SU-DHL-6 (cell line): ENCODE measurements at regions not wholly inside any gene's neighbourhood (a gene's known extent, or its start where the extent isn't known, plus 50 kb on each side); places are given as distances from the start of the nearest gene placed in this dataset.

Source experiments
- H2AFZ ChIP-seq: fragments of 200-600 bp; sonication (generic); 2 replicates; pipeline ENCODE4 v1.6.1; 2014; ENCODE audit warnings: low read depth, mild to moderate bottlenecking, moderate library complexity, mixed read lengths, antibody characterized with exemption, low read length; ENCODE audit not compliant: severe bottlenecking
- H3F3A ChIP-seq: fragments of 200-600 bp; shearing (Covaris generic); 2 replicates; pipeline ENCODE4 v1.6.0; 2016; ENCODE audit warnings: antibody characterized with exemption, mild to moderate bottlenecking; ENCODE audit not compliant: insufficient read depth
- H3K27ac ChIP-seq: fragments of 200-600 bp; sonication (generic); 2 replicates; pipeline ENCODE4 v1.5.1; 2016; ENCODE audit warnings: low read depth, mild to moderate bottlenecking, low read length, moderate library complexity, mixed read lengths
- H3K27me3 ChIP-seq: fragments of 200-600 bp; sonication (generic), shearing (Covaris generic); 2 replicates; pipeline ENCODE4 v1.6.0; 2014; ENCODE audit warnings: mild to moderate bottlenecking, low read length
- H3K36me3 ChIP-seq: fragments of 200-600 bp; sonication (generic); 2 replicates; pipeline ENCODE4 v1.6.1; 2014; ENCODE audit warnings: mild to moderate bottlenecking, low read length, mixed read lengths
- H3K4me2 ChIP-seq: fragments of 300-600, 200-600 bp; shearing (Covaris generic), sonication (generic); 2 replicates; pipeline ENCODE4 v1.6.0; 2014; ENCODE audit warnings: low read length, low read depth, mild to moderate bottlenecking; ENCODE audit not compliant: poor library complexity, severe bottlenecking
- H3K4me3 ChIP-seq: fragments of 200-600 bp; sonication (generic); 2 replicates; pipeline ENCODE4 v1.5.1; 2014; ENCODE audit warnings: antibody characterized with exemption, low read length, mild to moderate bottlenecking, mixed read lengths; ENCODE audit not compliant: insufficient read depth, poor library complexity, severe bottlenecking
- H3K79me2 ChIP-seq: fragments of 200-600 bp; sonication (generic); 2 replicates; pipeline ENCODE4 v1.6.1; 2014; ENCODE audit warnings: mild to moderate bottlenecking, low read length, moderate library complexity; ENCODE audit not compliant: insufficient read depth
- H3K9ac ChIP-seq: fragments of 200-600 bp; sonication (generic); 2 replicates; pipeline ENCODE4 v1.7.0; 2014; ENCODE audit warnings: mild to moderate bottlenecking, low read length
- H3K9me2 ChIP-seq: fragments of 200-600 bp; sonication (generic); replicated peaks from 2 replicates; pipeline ENCODE4 v1.6.1; 2014; ENCODE audit warnings: low read length; ENCODE audit not compliant: insufficient read depth
- H3K9me3 ChIP-seq: fragments of 200-600 bp; sonication (generic); 2 replicates; pipeline ENCODE4 v1.6.1; 2014; ENCODE audit warnings: low read length, mixed read lengths; ENCODE audit not compliant: insufficient read depth
- H4K20me1 ChIP-seq: fragments of 200-600 bp; sonication (generic); 2 replicates; pipeline ENCODE4 v1.6.1; 2014; ENCODE audit warnings: low read depth, mild to moderate bottlenecking, antibody characterized with exemption, low read length, moderate library complexity, mixed read lengths
- EZH2phosphoT487 ChIP-seq: fragments of 200-600 bp; sonication (generic), shearing (Covaris generic); conservative IDR thresholded peaks from 2 replicates; pipeline ENCODE4 v1.6.1; 2018; ENCODE audit warnings: mild to moderate bottlenecking, antibody characterized with exemption, low read length, moderate library complexity, mixed read lengths
- TF ChIP-seq, protein P1 (sequence below): fragments of 200-600 bp; sonication (generic); IDR thresholded peaks from one replicate; pipeline ENCODE4 v1.5.1; 2017; ENCODE audit warnings: antibody characterized with exemption, mild to moderate bottlenecking, low read length, moderate library complexity; ENCODE audit not compliant: insufficient read depth, poor library complexity, severe bottlenecking

DNA sequence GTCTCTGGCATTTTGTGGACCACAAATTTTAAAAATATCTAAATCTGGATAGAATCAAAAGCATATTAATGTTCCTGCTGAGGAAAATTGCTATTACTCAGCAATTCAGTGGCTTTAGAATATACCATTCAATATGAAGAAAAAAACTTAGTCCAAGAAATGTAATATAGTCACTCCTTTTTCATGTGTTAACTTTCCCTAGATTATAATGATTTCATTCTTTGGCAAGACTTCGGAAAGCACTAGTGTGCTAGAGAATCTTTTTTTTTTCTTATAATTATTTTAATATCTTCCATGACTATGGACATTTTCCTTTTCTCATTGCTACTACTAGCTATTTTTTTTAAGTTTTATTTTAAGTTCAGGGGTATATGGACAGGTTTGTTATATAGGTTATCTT is 102.4 kb upstream of the FAM174A start:
- H3K9me2 ChIP-seq: no peaks in the 10 kb centered on the region
- no peaks in the 10 kb centered on the region for H3K27me3 ChIP-seq
- no peaks in the 10 kb centered on the region for H3K9me3 ChIP-seq
- no peak overlapping the region for H3K4me3 ChIP-seq
- no peaks in the 10 kb centered on the region for H4K20me1 ChIP-seq
- H2AFZ ChIP-seq: no peak overlapping the region
- no peak overlapping the region for H3K4me2 ChIP-seq
- no peaks in the 10 kb centered on the region for H3F3A ChIP-seq
- H3K36me3 ChIP-seq: no peaks in the 10 kb centered on the region
- no peak for TF ChIP-seq EZH2phosphoT487
- TF ChIP-seq, protein P1, sequence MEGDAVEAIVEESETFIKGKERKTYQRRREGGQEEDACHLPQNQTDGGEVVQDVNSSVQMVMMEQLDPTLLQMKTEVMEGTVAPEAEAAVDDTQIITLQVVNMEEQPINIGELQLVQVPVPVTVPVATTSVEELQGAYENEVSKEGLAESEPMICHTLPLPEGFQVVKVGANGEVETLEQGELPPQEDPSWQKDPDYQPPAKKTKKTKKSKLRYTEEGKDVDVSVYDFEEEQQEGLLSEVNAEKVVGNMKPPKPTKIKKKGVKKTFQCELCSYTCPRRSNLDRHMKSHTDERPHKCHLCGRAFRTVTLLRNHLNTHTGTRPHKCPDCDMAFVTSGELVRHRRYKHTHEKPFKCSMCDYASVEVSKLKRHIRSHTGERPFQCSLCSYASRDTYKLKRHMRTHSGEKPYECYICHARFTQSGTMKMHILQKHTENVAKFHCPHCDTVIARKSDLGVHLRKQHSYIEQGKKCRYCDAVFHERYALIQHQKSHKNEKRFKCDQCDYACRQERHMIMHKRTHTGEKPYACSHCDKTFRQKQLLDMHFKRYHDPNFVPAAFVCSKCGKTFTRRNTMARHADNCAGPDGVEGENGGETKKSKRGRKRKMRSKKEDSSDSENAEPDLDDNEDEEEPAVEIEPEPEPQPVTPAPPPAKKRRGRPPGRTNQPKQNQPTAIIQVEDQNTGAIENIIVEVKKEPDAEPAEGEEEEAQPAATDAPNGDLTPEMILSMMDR: no peak
- H3K27ac ChIP-seq: no peak overlapping the region
- no peak overlapping the region for H3K9ac ChIP-seq
- H3K79me2 ChIP-seq: no peaks in the 10 kb centered on the region

DNA sequence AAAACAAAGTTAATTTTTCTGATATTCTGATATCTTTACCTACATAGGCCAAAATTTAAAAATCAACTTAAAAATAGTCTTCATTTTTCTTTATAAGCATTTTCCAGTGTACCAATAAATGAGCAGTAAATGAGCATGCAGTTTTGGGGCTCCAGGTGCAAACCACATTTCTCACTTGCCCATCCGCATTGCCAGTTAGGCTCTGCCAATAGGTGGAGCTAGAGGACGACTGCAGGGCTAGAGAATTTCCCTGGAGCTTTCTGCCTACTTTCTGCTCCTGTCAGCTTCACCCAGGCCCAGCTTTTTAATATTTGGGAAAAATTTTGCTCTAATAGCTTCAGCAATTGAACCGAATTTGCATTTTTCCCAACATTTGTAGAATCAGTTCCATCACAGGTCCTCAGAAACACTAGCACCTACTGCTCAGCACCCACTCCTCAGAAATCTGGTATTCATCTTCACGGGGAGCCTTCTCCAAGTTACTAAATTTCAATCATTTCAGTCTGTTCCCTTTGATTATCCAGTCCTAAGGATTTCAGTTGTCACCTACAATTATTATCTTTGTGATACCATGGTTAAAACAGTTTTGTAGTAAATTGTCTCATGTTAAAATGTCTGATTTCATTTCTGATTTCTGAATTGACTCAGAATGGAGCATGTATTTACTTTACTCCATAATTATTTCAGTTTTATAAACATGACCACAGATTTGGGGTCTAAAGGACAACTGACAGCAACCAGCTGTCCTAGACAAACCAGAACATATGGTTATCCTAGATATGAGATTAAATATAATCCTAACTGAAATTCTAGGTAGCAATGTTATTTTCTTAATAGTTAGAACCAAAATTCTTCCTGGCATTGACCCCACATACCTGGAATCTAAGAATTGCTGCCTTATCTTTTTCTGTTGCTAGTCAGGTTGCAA is 104.6 kb upstream of the FAM174A start:
- Histone ChIP-seq H3K27ac (no peak overlapping the region), H3K9me2 (no peaks in the 10 kb centered on the region), H4K20me1 (no peaks in the 10 kb centered on the region), H3K4me3 (no peak overlapping the region), H2AFZ (no peak overlapping the region), H3F3A (no peaks in the 10 kb centered on the region), H3K9ac (no peak overlapping the region), H3K79me2 (no peaks in the 10 kb centered on the region), H3K36me3 (no peaks in the 10 kb centered on the region), H3K27me3 (no peaks in the 10 kb centered on the region), H3K9me3 (0 out of 2 replicates have a peak, but pooled peaks cover 2% of the 10 kb centered on the region), H3K4me2 (no peak overlapping the region)
- TF ChIP-seq EZH2phosphoT487: no peak
- TF ChIP-seq, protein P1: peak; percentile 94

DNA sequence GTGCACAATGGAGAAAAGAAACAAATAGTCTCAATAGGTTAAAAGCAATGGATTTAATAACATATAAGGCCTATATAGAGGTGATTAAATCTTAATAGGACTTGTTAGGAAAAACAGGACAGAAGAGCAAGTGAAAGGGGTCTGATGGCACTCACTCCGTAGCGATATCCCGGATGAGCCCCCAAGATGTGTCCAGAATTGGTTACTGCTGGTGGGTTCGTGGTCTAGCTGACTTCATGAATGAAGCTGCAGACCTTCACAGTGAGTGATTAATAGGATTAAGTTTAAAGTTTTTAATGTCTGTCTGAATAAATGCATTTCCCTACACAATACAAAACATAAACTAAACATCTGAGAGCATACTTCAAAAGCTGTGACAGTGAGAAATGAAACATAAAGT is 110.4 kb upstream of the FAM174A start:
- H3F3A ChIP-seq: no peaks in the 10 kb centered on the region
- no peak overlapping the region for H3K27ac ChIP-seq
- no peaks in the 10 kb centered on the region for H4K20me1 ChIP-seq
- H3K79me2 ChIP-seq: no peaks in the 10 kb centered on the region
- H3K9me2 ChIP-seq: no peaks in the 10 kb centered on the region
- H2AFZ ChIP-seq: no peak overlapping the region
- no peaks in the 10 kb centered on the region for H3K36me3 ChIP-seq
- H3K4me2 ChIP-seq: no peak overlapping the region
- TF ChIP-seq EZH2phosphoT487: no peak
- TF ChIP-seq, protein P1: no peak
- peaks cover 13% of the 10 kb centered on the region; the same call in 1 of the 2 replicates for H3K9me3 ChIP-seq
- no peak overlapping the region for H3K4me3 ChIP-seq
- H3K27me3 ChIP-seq: no peaks in the 10 kb centered on the region
- H3K9ac ChIP-seq: no peak overlapping the region
